ENCODE measurements at regions not wholly inside any gene's neighbourhood (a gene's known extent, or its start where the extent isn't known, plus 50 kb on each side); places are given as distances from the start of the nearest gene placed in this dataset.
"Not testable (repeated sequence)": the region's sequence is repeated elsewhere in the genome, so short reads cannot be mapped to it uniquely, and the experiment has no call there.

GRCh38 chr14:46444666-46445065, 206.9 kb downstream of the RPL10L start:
- DNase-seq (ENCODE audit: extremely low spot score, unreplicated experiment): no peak
- no peaks in the 10 kb centered on the region for H3K4me1 Mint-ChIP-seq (ENCODE audit: unreplicated experiment)
- TF ChIP-seq, protein P1, sequence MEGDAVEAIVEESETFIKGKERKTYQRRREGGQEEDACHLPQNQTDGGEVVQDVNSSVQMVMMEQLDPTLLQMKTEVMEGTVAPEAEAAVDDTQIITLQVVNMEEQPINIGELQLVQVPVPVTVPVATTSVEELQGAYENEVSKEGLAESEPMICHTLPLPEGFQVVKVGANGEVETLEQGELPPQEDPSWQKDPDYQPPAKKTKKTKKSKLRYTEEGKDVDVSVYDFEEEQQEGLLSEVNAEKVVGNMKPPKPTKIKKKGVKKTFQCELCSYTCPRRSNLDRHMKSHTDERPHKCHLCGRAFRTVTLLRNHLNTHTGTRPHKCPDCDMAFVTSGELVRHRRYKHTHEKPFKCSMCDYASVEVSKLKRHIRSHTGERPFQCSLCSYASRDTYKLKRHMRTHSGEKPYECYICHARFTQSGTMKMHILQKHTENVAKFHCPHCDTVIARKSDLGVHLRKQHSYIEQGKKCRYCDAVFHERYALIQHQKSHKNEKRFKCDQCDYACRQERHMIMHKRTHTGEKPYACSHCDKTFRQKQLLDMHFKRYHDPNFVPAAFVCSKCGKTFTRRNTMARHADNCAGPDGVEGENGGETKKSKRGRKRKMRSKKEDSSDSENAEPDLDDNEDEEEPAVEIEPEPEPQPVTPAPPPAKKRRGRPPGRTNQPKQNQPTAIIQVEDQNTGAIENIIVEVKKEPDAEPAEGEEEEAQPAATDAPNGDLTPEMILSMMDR (IDR thresholded peaks at IDR 0.05): no peak
- no peaks in the 10 kb centered on the region for H3K27me3 Mint-ChIP-seq (ENCODE audit: unreplicated experiment)
- no peak overlapping the region for H3K27ac Mint-ChIP-seq (ENCODE audit: unreplicated experiment)
- no peaks in the 10 kb centered on the region for H3K36me3 Mint-ChIP-seq (ENCODE audit: unreplicated experiment)
- H3K9me3 Mint-ChIP-seq (ENCODE audit: unreplicated experiment): peaks cover 15% of the 10 kb centered on the region
- no peak overlapping the region for H3K4me3 Mint-ChIP-seq (ENCODE audit: unreplicated experiment)

- Mint-ChIP-seq H3K4me1 (ENCODE audit: unreplicated experiment) (no peaks in the 10 kb centered on the region), H3K36me3 (ENCODE audit: unreplicated experiment) (no peaks in the 10 kb centered on the region), H3K27ac (ENCODE audit: unreplicated experiment) (no peak overlapping the region)
These were observed 218.2 kb downstream of the RPL10L start for GRCh38 chr14:46433381-46433780.

GRCh38 chr14:46432516-46432915, 219.1 kb downstream of the RPL10L start:
- Mint-ChIP-seq H3K27me3 (ENCODE audit: unreplicated experiment) (no peaks in the 10 kb centered on the region), H3K36me3 (ENCODE audit: unreplicated experiment) (no peaks in the 10 kb centered on the region), H3K4me3 (ENCODE audit: unreplicated experiment) (no peak overlapping the region), H3K27ac (ENCODE audit: unreplicated experiment) (no peak overlapping the region), H3K4me1 (ENCODE audit: unreplicated experiment) (no peaks in the 10 kb centered on the region), H3K9me3 (ENCODE audit: unreplicated experiment) (peaks cover 7% of the 10 kb centered on the region)
- TF ChIP-seq, protein P1 (IDR thresholded peaks at IDR 0.05): no peak
- DNase-seq (ENCODE audit: extremely low spot score, unreplicated experiment): no peak

More at GRCh38 chr14:46433381-46433780, 218.2 kb downstream of the RPL10L start:
- H3K4me3 Mint-ChIP-seq (ENCODE audit: unreplicated experiment): no peak overlapping the region
- H3K27me3 Mint-ChIP-seq (ENCODE audit: unreplicated experiment): no peaks in the 10 kb centered on the region
- peaks cover 11% of the 10 kb centered on the region for H3K9me3 Mint-ChIP-seq (ENCODE audit: unreplicated experiment)
- DNase-seq (ENCODE audit: extremely low spot score, unreplicated experiment): no peak
- TF ChIP-seq, protein P1 (IDR thresholded peaks at IDR 0.05): no peak

DNA sequence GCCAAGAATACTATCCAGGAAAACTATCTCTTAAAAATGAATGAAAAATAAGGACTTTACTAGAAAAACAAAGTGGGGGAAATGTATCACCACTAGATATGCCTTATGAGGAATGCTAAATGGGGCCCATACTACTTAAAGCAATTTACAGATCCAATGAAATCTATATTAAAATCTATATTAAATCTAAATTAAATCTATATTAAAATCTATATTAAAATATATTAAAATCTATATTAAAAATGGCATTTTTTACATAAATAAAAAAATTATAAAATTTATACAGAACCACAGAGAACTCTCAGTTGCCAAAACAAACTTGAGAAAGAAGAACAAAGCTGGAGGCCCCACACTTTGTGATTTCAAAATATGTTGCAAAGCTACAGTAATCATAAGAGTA, 234.5 kb downstream of the RPL10L start:
- TF ChIP-seq, protein P1 (IDR thresholded peaks at IDR 0.05): no peak
- Mint-ChIP-seq H3K27ac (ENCODE audit: unreplicated experiment) (no peak overlapping the region), H3K4me3 (ENCODE audit: unreplicated experiment) (no peak overlapping the region), H3K9me3 (ENCODE audit: unreplicated experiment) (peaks cover 19% of the 10 kb centered on the region), H3K4me1 (ENCODE audit: unreplicated experiment) (no peaks in the 10 kb centered on the region), H3K36me3 (ENCODE audit: unreplicated experiment) (no peaks in the 10 kb centered on the region), H3K27me3 (ENCODE audit: unreplicated experiment) (no peaks in the 10 kb centered on the region)
- no peak for DNase-seq (ENCODE audit: extremely low spot score, unreplicated experiment)

- Mint-ChIP-seq H3K4me1 (ENCODE audit: unreplicated experiment) (no peaks in the 10 kb centered on the region), H3K4me3 (ENCODE audit: unreplicated experiment) (no peak overlapping the region), H3K27me3 (ENCODE audit: unreplicated experiment) (peaks cover 10% of the 10 kb centered on the region), H3K27ac (ENCODE audit: unreplicated experiment) (no peak overlapping the region), H3K9me3 (ENCODE audit: unreplicated experiment) (no peaks in the 10 kb centered on the region), H3K36me3 (ENCODE audit: unreplicated experiment) (no peaks in the 10 kb centered on the region)
- TF ChIP-seq, protein P1 (IDR thresholded peaks at IDR 0.05): no peak
- no peak for DNase-seq (ENCODE audit: extremely low spot score, unreplicated experiment)
These were observed 246.4 kb downstream of the RPL10L start for GRCh38 chr14:46404865-46405811.

DNA sequence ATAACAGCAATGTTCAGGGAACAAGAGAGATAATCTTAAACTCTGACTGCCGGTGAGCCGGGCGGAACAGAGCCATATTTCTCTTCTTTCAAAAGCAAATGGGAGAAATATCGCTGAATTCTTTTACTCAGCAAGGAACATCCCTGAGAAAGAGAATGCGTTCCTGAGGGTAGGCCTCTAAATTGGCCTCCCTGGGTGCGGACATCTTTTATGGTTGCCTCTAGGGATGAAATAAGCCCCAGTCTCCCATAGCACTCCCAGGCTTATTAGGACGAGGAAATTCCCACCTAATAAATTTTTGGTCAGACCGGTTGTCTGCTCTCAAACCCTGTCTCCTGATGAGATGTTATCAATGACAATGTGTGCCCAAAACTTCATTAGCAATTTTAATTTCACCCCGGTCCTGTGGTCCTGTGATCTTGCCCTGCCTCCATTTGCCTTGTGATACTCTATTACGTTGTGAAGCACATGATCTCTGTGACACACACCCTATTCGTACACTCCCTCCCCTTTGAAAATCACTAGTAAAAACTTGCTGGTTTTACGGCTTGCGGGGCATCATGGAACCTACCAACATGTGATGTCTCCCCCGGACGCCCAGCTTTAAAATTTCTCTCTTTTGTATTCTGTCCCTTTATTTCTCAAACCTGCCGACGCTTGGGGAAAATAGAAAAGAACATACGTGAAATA, 249.4 kb downstream of the RPL10L start:
- H3K27ac Mint-ChIP-seq (ENCODE audit: unreplicated experiment); H3K9me3 Mint-ChIP-seq (ENCODE audit: unreplicated experiment); DNase-seq (ENCODE audit: extremely low spot score, unreplicated experiment): not testable (repeated sequence)

More for the DNA sequence above, 249.4 kb downstream of the RPL10L start:
- H3K27me3 Mint-ChIP-seq (ENCODE audit: unreplicated experiment); H3K36me3 Mint-ChIP-seq (ENCODE audit: unreplicated experiment); H3K4me3 Mint-ChIP-seq (ENCODE audit: unreplicated experiment); H3K4me1 Mint-ChIP-seq (ENCODE audit: unreplicated experiment): not testable (repeated sequence)

Measured in osteocyte (in vitro differentiated cells).